Heart left ventricle (tissue), 16 donors: ENCODE measurements at regions not wholly inside any gene's neighbourhood (a gene's known extent, or its start where the extent isn't known, plus 50 kb on each side); places are given as distances from the start of the nearest gene placed in this dataset.

Experiments
- ATAC-seq, 4 donors: fragments of 200-7000 bp; cut with Tn5 transposase; one replicate each; pipeline ENCODE4 v1.9.1; 2020 to 2022; ENCODE audit warnings: moderate library complexity in 4 of 4, mild to moderate bottlenecking in 3 of 4, moderate number of reproducible peaks in 1 of 4
- DNase-seq, 5 donors: peaks; one replicate each; pipeline ENCODE4 v3.0.0-alpha.2; 2020
- H3K27ac ChIP-seq, 12 donors: fragments of 200-600 bp; sonication (generic) in 4 of 12; one replicate each; pipeline versions ENCODE4 v1.5.0 to v1.8.0; 2016 to 2022; ENCODE audit warnings: mild to moderate bottlenecking in 2 of 12
- H3K27me3 ChIP-seq, 9 donors: fragments of 200-600 bp; sonication (generic) in 2 of 9; one replicate each; pipeline versions ENCODE4 v1.5.1 to v1.8.0; 2016 to 2022; ENCODE audit warnings: mild to moderate bottlenecking in 3 of 9
- H3K36me3 ChIP-seq, 9 donors: fragments of 200-600 bp; sonication (generic) in 2 of 9; one replicate each; pipeline versions ENCODE4 v1.5.0 to v1.8.0; 2018 to 2022; ENCODE audit warnings: mild to moderate bottlenecking in 2 of 9
- H3K4me1 ChIP-seq, 12 donors: fragments of 200-600 bp; sonication (generic) in 4 of 12; one replicate each; pipeline versions ENCODE4 v1.5.0 to v1.8.0; 2016 to 2022; ENCODE audit warnings: mild to moderate bottlenecking in 3 of 12
- H3K4me3 ChIP-seq, 12 donors: fragments of 200-600 bp; sonication (generic) in 4 of 12; one replicate each; pipeline versions ENCODE4 v1.5.0 to v1.8.0; 2017 to 2022; ENCODE audit warnings: mild to moderate bottlenecking in 9 of 12, moderate library complexity in 4 of 12
- H3K9me3 ChIP-seq, 12 donors: fragments of 200-600 bp; sonication (generic) in 4 of 12; one replicate each; pipeline versions ENCODE4 v1.5.0 to v1.8.0; 2016 to 2022; ENCODE audit warnings: mild to moderate bottlenecking in 1 of 12
- CTCF ChIP-seq, 12 donors: fragments of 200-600 bp; sonication (generic) in 4 of 12; IDR thresholded peaks; one replicate each; pipeline versions ENCODE4 v1.5.0 to v1.8.0; 2018 to 2022; ENCODE audit warnings: antibody characterized with exemption in 12 of 12, mild to moderate bottlenecking in 5 of 12
- POLR2A ChIP-seq, 2 donors: fragments of 450-650 bp; IDR thresholded peaks; one replicate each; pipeline ENCODE4 v1.6.1; 2017; ENCODE audit warnings: antibody characterized with exemption in 2 of 2, mild to moderate bottlenecking in 2 of 2, moderate library complexity in 2 of 2
- WGBS, 4 donors: extraction: QIAGEN DNeasy Blood & Tissue Kit in 2 of 4; methylation state at CpG; one replicate each; pipeline versions ENCODE4 v1.1.5 to v1.1.7; 2013 to 2018; 5-methylcytosine and 5-hydroxymethylcytosine counted together
- intact Hi-C, 10 donors: fragments of 100-400 bp; cut with DNase I; formaldehyde crosslinking; loops; one replicate each; pipeline versions ENCODE4 v1.11.1 to v1.14.2; 2022
- donor health status: ischemic (EF 13 %, LVEDD 7.1; RV severe dilation, severe dysfunction).
- donor health status: healthy with polysubstance abuse.
- donor health status: DM: no; HTN: yes; CAD: no.
- donor health status: DM: no; HTN: no; CAD: no.
- donor health status: ischemic (EF 25% LVEDD 6.9; RV normal size, moderate dysfunction).
- donor health status: ischemic (EF 25% LVEDD 5.7; RV mildly dilated, moderate dysfunction).
- donor health status: healthy.
- donor health status: DM: yes; HTN: yes; CAD: no.
- donor health status: ischemic (EF 35%, LVEDD 5.7; RV mildly dilated, moderate dysfunction).
- donor health status: nonischemic (EF 11% LVEDD 7.7; RV severe dilation, severe dysfunction).
- donor health status: DM: yes; HTN: yes; CAD: no.
- donor health status: PGD.
- donor health status: ischemic (EF 29% LVEDD 5.4; RV normal size, mild dysfunction).
- donor health status: nonischemic (EF 23%, LVEDD 6.1; RV moderate dilation, normal function).

- intact Hi-C loops: no loop called here
- no peak for DNase-seq
- Histone ChIP-seq H3K4me1 (no peaks in the 10 kb centered on the region), H3K27ac (no peak overlapping the region), H3K9me3 (peaks cover 0 to 5% (median 0%) of the 10 kb centered on the region in 12 donors), H3K4me3 (no peak overlapping the region), H3K27me3 (no peaks in the 10 kb centered on the region), H3K36me3 (no peaks in the 10 kb centered on the region)
- TF ChIP-seq CTCF (IDR thresholded peaks at IDR 0.05) (no peak), POLR2A (IDR thresholded peaks at IDR 0.05) (no peak)
- ATAC-seq: no peak
- 59 to 69% (median 68%) methylated on average over 2 of the region's 2 CpGs for WGBS, 4 donors
Measured at GRCh38 chr4:130154901-130155300, 1058.9 kb downstream of the C4orf33 start.

GRCh38 chr4:130163701-130164100 lies 1067.7 kb downstream of the C4orf33 start:
- no peak for TF ChIP-seq CTCF (IDR thresholded peaks at IDR 0.05)
- no peak for TF ChIP-seq POLR2A (IDR thresholded peaks at IDR 0.05)
- Histone ChIP-seq H3K4me3 (no peak overlapping the region), H3K4me1 (no peaks in the 10 kb centered on the region), H3K36me3 (no peaks in the 10 kb centered on the region), H3K27ac (no peak overlapping the region), H3K9me3 (peaks cover 0 to 5% (median 0%) of the 10 kb centered on the region in 12 donors), H3K27me3 (no peaks in the 10 kb centered on the region)
- 78 to 92% (median 81%) methylated on average over 1 of the region's 1 CpG for WGBS, 4 donors
- intact Hi-C loops: no loop called here
- ATAC-seq: no peak
- DNase-seq: no peak

GRCh38 chr4:130165381-130165780 lies 1069.4 kb downstream of the C4orf33 start:
- H3K27ac ChIP-seq: no peak overlapping the region
- DNase-seq: no peak
- H3K4me3 ChIP-seq: no peak overlapping the region
- 91 to 97% (median 94%) methylated on average over 1 of the region's 1 CpG for WGBS, 4 donors
- intact Hi-C loops: no loop called here
- no peaks in the 10 kb centered on the region for H3K9me3 ChIP-seq
- no peak for TF ChIP-seq POLR2A (IDR thresholded peaks at IDR 0.05)
- no peak for TF ChIP-seq CTCF (IDR thresholded peaks at IDR 0.05)
- no peaks in the 10 kb centered on the region for H3K36me3 ChIP-seq
- no peaks in the 10 kb centered on the region for H3K27me3 ChIP-seq
- ATAC-seq: no peak
- H3K4me1 ChIP-seq: no peaks in the 10 kb centered on the region

DNA sequence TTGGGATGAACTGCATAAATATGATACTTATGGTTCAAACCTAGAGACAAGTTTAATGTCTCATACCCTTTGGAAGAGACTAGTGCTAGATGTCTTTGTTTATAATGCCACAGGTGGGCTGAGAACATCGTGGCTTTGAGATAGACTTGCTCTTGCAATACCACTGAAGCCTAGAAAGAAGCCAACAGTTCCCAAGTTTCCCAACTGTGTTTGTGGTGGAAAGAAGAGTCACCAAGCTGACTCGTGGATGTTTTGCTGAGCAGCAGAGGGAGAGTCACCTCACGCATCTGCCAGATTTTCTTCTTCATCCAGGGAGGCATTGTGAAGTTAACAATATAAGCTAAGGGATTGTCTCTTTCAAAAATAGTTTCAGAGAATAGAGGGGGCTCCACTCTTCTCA lies 1076.2 kb downstream of the C4orf33 start:
- no peaks in the 10 kb centered on the region for H3K9me3 ChIP-seq
- ATAC-seq (no peak), DNase-seq (no peak)
- intact Hi-C loops: no loop called here
- no peaks in the 10 kb centered on the region for H3K36me3 ChIP-seq
- 45 to 72% (median 57%) methylated on average over 3 of the region's 3 CpGs for WGBS, 4 donors
- H3K4me3 ChIP-seq: no peak overlapping the region
- TF ChIP-seq CTCF (IDR thresholded peaks at IDR 0.05) (no peak), POLR2A (IDR thresholded peaks at IDR 0.05) (no peak)
- H3K27ac ChIP-seq: no peak overlapping the region
- H3K4me1 ChIP-seq: no peaks in the 10 kb centered on the region
- no peaks in the 10 kb centered on the region for H3K27me3 ChIP-seq
